Thoracic aorta (tissue), 2 donors: ENCODE measurements at regions not wholly inside any gene's neighbourhood (a gene's known extent, or its start where the extent isn't known, plus 50 kb on each side); places are given as distances from the start of the nearest gene placed in this dataset.

Source experiments
- ATAC-seq: fragments of 150-250 bp; one replicate; pipeline ENCODE4 v1.8.0; 2017; ENCODE audit warnings: low read depth; ENCODE audit not compliant: insufficient number of reproducible peaks, low FRiP score
- DNase-seq: peaks from one replicate; pipeline ENCODE4 v3.0.0-alpha.2; 2020; ENCODE audit warnings: low spot score
- H3K27ac ChIP-seq, 2 donors: fragments of 200-600 bp; sonication (generic); 1 replicate in 1 of 2; 2 replicates in 1 of 2; pipeline ENCODE4 v1.5.1; 2016; ENCODE audit warnings: mild to moderate bottlenecking in 2 of 2, moderate library complexity in 2 of 2
- H3K27me3 ChIP-seq: fragments of 200-600 bp; sonication (generic); replicated peaks from 2 replicates; pipeline ENCODE4 v1.6.0; 2016; ENCODE audit warnings: mild to moderate bottlenecking; ENCODE audit not compliant: insufficient read depth
- H3K36me3 ChIP-seq: fragments of 200-600 bp; sonication (generic); one replicate; pipeline ENCODE4 v1.5.1; 2016
- H3K4me1 ChIP-seq, 2 donors: fragments of 200-600 bp; sonication (generic); 1 replicate in 1 of 2; 2 replicates in 1 of 2; pipeline versions ENCODE4 v1.5.1 to v1.6.0; 2016; ENCODE audit warnings: low read depth in 2 of 2, mild to moderate bottlenecking in 1 of 2; ENCODE audit not compliant: control insufficient read depth in 1 of 2
- H3K4me3 ChIP-seq: fragments of 200-600 bp; sonication (generic); 2 replicates; pipeline ENCODE4 v1.5.1; 2016; ENCODE audit warnings: mild to moderate bottlenecking
- H3K9me3 ChIP-seq: fragments of 200-600 bp; sonication (generic); 2 replicates; pipeline ENCODE4 v1.5.1; 2016
- CTCF ChIP-seq: fragments of 200-600 bp; sonication (generic); IDR thresholded peaks from one replicate; pipeline ENCODE4 v1.5.1; 2019; ENCODE audit warnings: antibody characterized with exemption

- no peaks in the 10 kb centered on the region for H3K27me3 ChIP-seq
- TF ChIP-seq CTCF: no peak
- no peaks in the 10 kb centered on the region for H3K36me3 ChIP-seq
- H3K9me3 ChIP-seq: no peaks in the 10 kb centered on the region
- H3K4me1 ChIP-seq: peaks cover 5 to 9% of the 10 kb centered on the region in 2 donors
- DNase-seq (no peak), ATAC-seq (no peak)
- H3K27ac ChIP-seq: no peak overlapping the region
- no peak overlapping the region for H3K4me3 ChIP-seq
These were observed 235.7 kb upstream of the KCNMB2 start for GRCh38 chr3:178300441-178300959.

- H3K4me1 ChIP-seq: peaks cover 5 to 9% of the 10 kb centered on the region in 2 donors
- H3K27ac ChIP-seq: no peak overlapping the region
- ATAC-seq (no peak), DNase-seq (no peak)
- no peaks in the 10 kb centered on the region for H3K27me3 ChIP-seq
- H3K4me3 ChIP-seq: no peak overlapping the region
- no peak for TF ChIP-seq CTCF
- H3K9me3 ChIP-seq: no peaks in the 10 kb centered on the region
- no peaks in the 10 kb centered on the region for H3K36me3 ChIP-seq
These were observed 233.0 kb upstream of the KCNMB2 start for GRCh38 chr3:178302966-178303930.

GRCh38 chr3:178304758-178305467, 231.3 kb upstream of the KCNMB2 start:
- Histone ChIP-seq H3K36me3 (no peaks in the 10 kb centered on the region), H3K9me3 (no peaks in the 10 kb centered on the region), H3K4me1 (peaks cover 5 to 9% of the 10 kb centered on the region in 2 donors), H3K27me3 (no peaks in the 10 kb centered on the region), H3K4me3 (no peak overlapping the region), H3K27ac (no peak overlapping the region)
- TF ChIP-seq CTCF: no peak
- DNase-seq (no peak), ATAC-seq (no peak)

GRCh38 chr3:178306432-178307115, 229.7 kb upstream of the KCNMB2 start:
- no peak overlapping the region for H3K4me3 ChIP-seq
- DNase-seq (no peak), ATAC-seq (no peak)
- H3K36me3 ChIP-seq: no peaks in the 10 kb centered on the region
- TF ChIP-seq CTCF: no peak
- H3K9me3 ChIP-seq: no peaks in the 10 kb centered on the region
- H3K4me1 ChIP-seq: peaks cover 5 to 9% of the 10 kb centered on the region in 2 donors
- no peaks in the 10 kb centered on the region for H3K27me3 ChIP-seq
- no peak overlapping the region for H3K27ac ChIP-seq
